HepG2 (cell line): ENCODE measurements at regions not wholly inside any gene's neighbourhood (a gene's known extent, or its start where the extent isn't known, plus 50 kb on each side); places are given as distances from the start of the nearest gene placed in this dataset.

Source experiments
- ATAC-seq: fragments of 200-7000 bp; cut with Tn5 transposase; 3 replicates; pipeline ENCODE4 v1.9.1; 2020; ENCODE audit warnings: mild to moderate bottlenecking, moderate library complexity
- BruUV-seq: library from RNA; stranded (reverse); fragments of 400-500 nt; replicated peaks from 2 replicates; lab custom pipeline; 2021; lab: Mats Ljungman, UMichigan
- CTCF ChIA-PET: fragments of 300-600 bp; formaldehyde crosslinking; extraction: SDS; loops from one replicate; lab custom pipeline; 2021; ENCODE audit warnings: low total read pairs, inconsistent platforms, low intra/inter-chr PET ratio; lab: Yijun Ruan, JAX
- POLR2A ChIA-PET: fragments of 350-600 bp; sonication (Branson Sonifier 250); formaldehyde crosslinking; loops from one replicate; lab custom pipeline; 2020; ENCODE audit warnings: antibody characterized with exemption, inconsistent platforms; lab: Yijun Ruan, JAX
- DNase-seq: peaks from one replicate; pipeline ENCODE4 v3.0.0-alpha.2; 2015; ENCODE audit warnings: low spot score
- FAIRE-seq: peaks from 3 replicates; lab custom pipeline; 2011; peaks lifted over from hg19 to GRCh38; lab: Jason Lieb, UNC
- H2AFZ ChIP-seq: one replicate; pipeline ENCODE4 v1.6.1; 2011; ENCODE audit warnings: low read length, inconsistent platforms
- H3K27ac ChIP-seq: fragments of 300-600 bp; 3 replicates; pipeline ENCODE4 v1.8.0; 2011; ENCODE audit warnings: mixed run types, mild to moderate bottlenecking, mixed read lengths, low read length, inconsistent platforms; ENCODE audit not compliant: insufficient read depth; ENCODE audit errors: extremely low read length
- H3K27me3 ChIP-seq, 2 experiments: fragments of 200-600 bp in 1 of 2; 2 replicates in 1 of 2; 3 replicates in 1 of 2; pipeline versions ENCODE4 v1.6.0 to v1.8.0; 2011; ENCODE audit warnings: low read length in 2 of 2, mild to moderate bottlenecking in 2 of 2, moderate library complexity in 2 of 2, inconsistent platforms in 1 of 2; ENCODE audit not compliant: insufficient read depth in 2 of 2, control insufficient read depth in 1 of 2
- H3K36me3 ChIP-seq, 2 experiments: fragments of 200-600 bp in 1 of 2; replicated peaks in 1 of 2; 2 replicates in 1 of 2; 3 replicates in 1 of 2; pipeline versions ENCODE4 v1.5.1 to v1.8.0; 2011; ENCODE audit warnings: low read length in 2 of 2, inconsistent platforms in 1 of 2; ENCODE audit not compliant: insufficient read depth in 2 of 2, control insufficient read depth in 1 of 2
- H3K4me1 ChIP-seq: 2 replicates; pipeline ENCODE4 v1.5.1; 2012; ENCODE audit warnings: low read length, inconsistent platforms; ENCODE audit not compliant: insufficient read depth
- H3K4me2 ChIP-seq: 2 replicates; pipeline ENCODE4 v1.6.0; 2011; ENCODE audit warnings: low read depth, low read length, inconsistent platforms
- H3K4me3 ChIP-seq, 3 experiments: fragments of 200-600 bp in 1 of 3; sonication (generic), shearing (Covaris generic) in 1 of 3; replicated peaks in 1 of 3; 2 replicates each; pipeline ENCODE4 v1.5.1; 2011 to 2016; ENCODE audit warnings: low read length in 3 of 3, inconsistent platforms in 2 of 3, low read depth in 2 of 3, mild to moderate bottlenecking in 2 of 3, control low read depth in 1 of 3, mixed read lengths in 1 of 3; ENCODE audit not compliant: insufficient read depth in 1 of 3
- H3K79me2 ChIP-seq: one replicate; pipeline ENCODE4 v1.6.1; 2011; ENCODE audit warnings: low read length, inconsistent platforms; ENCODE audit not compliant: insufficient read depth
- H3K9ac ChIP-seq: 2 replicates; pipeline ENCODE4 v1.6.0; 2011; ENCODE audit warnings: mild to moderate bottlenecking, low read depth, low read length, inconsistent platforms; ENCODE audit not compliant: insufficient read depth
- H3K9me3 ChIP-seq: 2 replicates; pipeline ENCODE4 v1.5.1; 2012; ENCODE audit warnings: mild to moderate bottlenecking, low read length
- H4K20me1 ChIP-seq: 2 replicates; pipeline ENCODE4 v1.6.0; 2011; ENCODE audit warnings: inconsistent platforms, mild to moderate bottlenecking, low read length, moderate library complexity; ENCODE audit not compliant: insufficient read depth
- BCLAF1 ChIP-seq: fragments of 450-650 bp; IDR thresholded peaks from 2 replicates; pipeline ENCODE4 v1.6.1; 2017; ENCODE audit warnings: mild to moderate bottlenecking
- BRCA1 ChIP-seq: sonication (generic); formaldehyde crosslinking; IDR thresholded peaks from 2 replicates; pipeline ENCODE4 v1.4.0; 2020; ENCODE audit warnings: missing genetic modification reagents
- HMGA1 ChIP-seq: sonication (generic); formaldehyde crosslinking; conservative IDR thresholded peaks from 2 replicates; pipeline ENCODE4 v1.4.0; 2020; ENCODE audit warnings: missing genetic modification reagents
- HMGXB4 ChIP-seq, 2 experiments: sonication (generic) in 1 of 2; formaldehyde crosslinking in 1 of 2; IDR thresholded peaks; 2 replicates each; pipeline versions ENCODE4 v1.4.0 to v1.6.1; 2018 to 2020; ENCODE audit warnings: missing genetic modification reagents in 2 of 2, borderline replicate concordance in 1 of 2, low read depth in 1 of 2, mild to moderate bottlenecking in 1 of 2, missing biosample characterization in 1 of 2
- HOXD1 ChIP-seq: sonication (generic); formaldehyde crosslinking; IDR thresholded peaks from 2 replicates; pipeline ENCODE4 v1.5.0; 2020; ENCODE audit warnings: missing genetic modification reagents
- ISX ChIP-seq: sonication (generic); formaldehyde crosslinking; conservative IDR thresholded peaks from 2 replicates; pipeline ENCODE4 v1.5.0; 2020; ENCODE audit warnings: missing genetic modification reagents
- KAT2B ChIP-seq: fragments of 150-350 bp; IDR thresholded peaks from 2 replicates; pipeline ENCODE4 v1.6.1; 2014; ENCODE audit warnings: low read depth, low read length, borderline replicate concordance
- REPIN1 ChIP-seq: sonication (generic); formaldehyde crosslinking; IDR thresholded peaks from 2 replicates; pipeline ENCODE4 v1.8.0; 2022; ENCODE audit warnings: missing genetic modification reagents, low read depth, mild to moderate bottlenecking, borderline replicate concordance
- ZNF7 ChIP-seq: IDR thresholded peaks from 2 replicates; pipeline ENCODE4 v1.6.1; 2016; ENCODE audit warnings: missing biosample characterization, missing genetic modification reagents
- ZNF800 ChIP-seq: sonication (generic); formaldehyde crosslinking; IDR thresholded peaks from 2 replicates; pipeline ENCODE4 v1.4.0; 2020; ENCODE audit warnings: missing genetic modification reagents
- ZSCAN30 ChIP-seq: sonication (generic); formaldehyde crosslinking; IDR thresholded peaks from 2 replicates; pipeline ENCODE4 v1.5.0; 2020; ENCODE audit warnings: mild to moderate bottlenecking, missing genetic modification reagents
- WGBS: methylation state at CpG from one replicate; pipeline ENCODE4 v1.1.6; 2017; ENCODE audit warnings: low lambda C conversion rate; 5-methylcytosine and 5-hydroxymethylcytosine counted together
- in situ Hi-C: cut with HindIII; loops from 2 replicates; pipeline ENCODE4 v1.10.0; 2017; ENCODE audit warnings: low pct_unique_long_range_greater_than_20kb; ENCODE audit not compliant: extremely low pct_ligation_motif_present
- intact Hi-C: fragments of 100-400 bp; cut with micrococcal nuclease; formaldehyde crosslinking; loops from one replicate; pipeline ENCODE4 v1.10.0; 2022; ENCODE audit not compliant: unreplicated experiment
- TF ChIP-seq, protein P1 (sequence below): sonication (generic); formaldehyde crosslinking; IDR thresholded peaks from 2 replicates; pipeline ENCODE4 v1.8.0; 2022; ENCODE audit warnings: mild to moderate bottlenecking, missing genetic modification reagents; ENCODE audit not compliant: insufficient replicate concordance
- TF ChIP-seq, protein P2 (sequence below): sonication (generic); formaldehyde crosslinking; IDR thresholded peaks from 2 replicates; pipeline ENCODE4 v1.5.0; 2020; ENCODE audit warnings: missing genetic modification reagents, mild to moderate bottlenecking, borderline replicate concordance

DNA sequence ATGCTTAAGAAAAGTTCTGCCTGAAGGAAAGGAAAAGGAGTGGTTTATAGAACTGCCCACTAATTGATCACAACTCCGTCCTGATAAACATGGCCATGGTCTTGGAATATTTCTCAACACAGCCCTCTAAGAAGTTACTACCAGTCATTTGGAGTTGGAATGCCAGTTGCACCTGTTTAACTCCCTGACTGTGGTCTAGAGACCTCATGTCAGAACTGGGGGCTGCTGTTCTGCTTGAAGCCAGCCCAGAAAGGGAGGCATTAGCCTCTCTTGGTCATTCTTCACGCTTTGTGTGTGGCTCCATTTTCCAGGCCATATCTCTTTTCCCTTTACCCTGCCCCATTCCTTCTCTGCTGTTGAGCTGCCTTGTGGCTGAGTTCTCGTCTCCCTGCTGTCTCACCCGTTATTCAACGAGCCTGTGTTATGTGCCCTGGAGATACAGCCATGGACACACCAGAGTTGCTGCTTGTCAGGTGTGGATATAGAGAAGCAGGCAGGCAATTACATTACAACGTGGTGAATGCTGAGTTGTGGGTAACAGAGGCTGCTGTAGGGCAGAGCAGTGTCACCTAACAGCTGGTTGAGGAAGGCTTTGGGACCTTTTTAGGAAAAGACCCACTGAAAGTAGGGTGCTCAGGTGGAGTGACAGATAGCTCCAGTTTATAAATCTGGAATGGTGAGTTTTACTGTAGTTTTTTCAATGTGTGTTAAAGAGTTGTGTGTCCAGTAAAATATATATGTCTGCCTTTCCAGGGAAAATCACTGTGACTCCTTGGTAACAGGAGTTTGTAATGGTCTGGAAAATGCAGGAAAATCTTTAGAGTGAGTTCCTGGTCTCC, 137.0 kb upstream of the IPO9 start:
- Histone ChIP-seq H4K20me1 (no peaks in the 10 kb centered on the region), H3K36me3 (no peaks in the 10 kb centered on the region), H3K27me3 (peaks cover 0 to 29% of the 10 kb centered on the region in 2 experiments; a peak in 2 of 5 replicates), H3K79me2 (no peaks in the 10 kb centered on the region), H3K4me1 (no peaks in the 10 kb centered on the region), H3K4me2 (no peak overlapping the region)
- POLR2A ChIA-PET, result no interaction called here
- in situ Hi-C loops, result no loop called here
- no TSS peak for BruUV-seq
- no peak for ATAC-seq
- CTCF ChIA-PET, result no interaction called here
- DNase-seq, result no peak
- TF ChIP-seq ZNF800 (CRISPR knock-in tag) (no peak), HOXD1 (no peak), KAT2B (no peak), ISX (CRISPR knock-in tag) (no peak), ZNF7 (CRISPR knock-in tag) (no peak), REPIN1 (no peak), BRCA1 (no peak), HMGA1 (CRISPR knock-in tag) (no peak), BCLAF1 (no peak), HMGXB4 (CRISPR knock-in tag; IDR thresholded peaks at IDR 0.05; ENCODE audit: borderline replicate concordance in 1 of 2, low read depth in 1 of 2) (no peak), ZSCAN30 (CRISPR knock-in tag) (no peak)
- TF ChIP-seq, protein P1, sequence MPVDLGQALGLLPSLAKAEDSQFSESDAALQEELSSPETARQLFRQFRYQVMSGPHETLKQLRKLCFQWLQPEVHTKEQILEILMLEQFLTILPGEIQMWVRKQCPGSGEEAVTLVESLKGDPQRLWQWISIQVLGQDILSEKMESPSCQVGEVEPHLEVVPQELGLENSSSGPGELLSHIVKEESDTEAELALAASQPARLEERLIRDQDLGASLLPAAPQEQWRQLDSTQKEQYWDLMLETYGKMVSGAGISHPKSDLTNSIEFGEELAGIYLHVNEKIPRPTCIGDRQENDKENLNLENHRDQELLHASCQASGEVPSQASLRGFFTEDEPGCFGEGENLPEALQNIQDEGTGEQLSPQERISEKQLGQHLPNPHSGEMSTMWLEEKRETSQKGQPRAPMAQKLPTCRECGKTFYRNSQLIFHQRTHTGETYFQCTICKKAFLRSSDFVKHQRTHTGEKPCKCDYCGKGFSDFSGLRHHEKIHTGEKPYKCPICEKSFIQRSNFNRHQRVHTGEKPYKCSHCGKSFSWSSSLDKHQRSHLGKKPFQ, result no peak
- TF ChIP-seq, protein P2, sequence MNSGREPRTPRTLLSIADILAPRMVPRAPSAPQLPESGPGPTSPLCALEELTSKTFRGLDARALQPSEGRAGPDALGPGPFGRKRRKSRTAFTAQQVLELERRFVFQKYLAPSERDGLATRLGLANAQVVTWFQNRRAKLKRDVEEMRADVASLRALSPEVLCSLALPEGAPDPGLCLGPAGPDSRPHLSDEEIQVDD (CRISPR knock-in tag), result no peak
- TF ChIP-seq, all 625 proteins: peak for 0
- H3K9ac ChIP-seq, result no peak overlapping the region
- H3K9me3 ChIP-seq, result no peaks in the 10 kb centered on the region
- no peak for FAIRE-seq
- intact Hi-C loops, result no loop called here
- no peak overlapping the region for H2AFZ ChIP-seq
- H3K4me3 ChIP-seq, result no peak overlapping the region
- 0% methylated on average over 6 of the region's 6 CpGs for WGBS
- no peak overlapping the region for H3K27ac ChIP-seq
